ENCODE measurements at regions not wholly inside any gene's neighbourhood (a gene's known extent, or its start where the extent isn't known, plus 50 kb on each side); places are given as distances from the start of the nearest gene placed in this dataset.

GRCh38 chr5:93154535-93154934 is 426.5 kb downstream of the NR2F1-AS1 start:
- TF ChIP-seq REST (IDR thresholded peaks at IDR 0.05; ENCODE audit: low read depth), result no peak
- no peak for TF ChIP-seq USF1 (IDR thresholded peaks at IDR 0.05)
- TF ChIP-seq NFIC (IDR thresholded peaks at IDR 0.05), result no peak
- TF ChIP-seq EP300 (IDR thresholded peaks at IDR 0.05; ENCODE audit: borderline replicate concordance), result no peak
- no peak for TF ChIP-seq CREB1 (IDR thresholded peaks at IDR 0.05; ENCODE audit: low read depth)
- TF ChIP-seq TEAD4 (IDR thresholded peaks at IDR 0.05), result no peak
- TF ChIP-seq CEBPB (IDR thresholded peaks at IDR 0.05), result no peak
- no peak for TF ChIP-seq MAX (IDR thresholded peaks at IDR 0.05)
- no peak for TF ChIP-seq TCF12 (IDR thresholded peaks at IDR 0.05; ENCODE audit: low read depth)
